ENCODE measurements at regions not wholly inside any gene's neighbourhood (a gene's known extent, or its start where the extent isn't known, plus 50 kb on each side); places are given as distances from the start of the nearest gene placed in this dataset.
A peak's percentile ranks its signal among the peaks of the same experiment; 100 is the strongest.

DNA sequence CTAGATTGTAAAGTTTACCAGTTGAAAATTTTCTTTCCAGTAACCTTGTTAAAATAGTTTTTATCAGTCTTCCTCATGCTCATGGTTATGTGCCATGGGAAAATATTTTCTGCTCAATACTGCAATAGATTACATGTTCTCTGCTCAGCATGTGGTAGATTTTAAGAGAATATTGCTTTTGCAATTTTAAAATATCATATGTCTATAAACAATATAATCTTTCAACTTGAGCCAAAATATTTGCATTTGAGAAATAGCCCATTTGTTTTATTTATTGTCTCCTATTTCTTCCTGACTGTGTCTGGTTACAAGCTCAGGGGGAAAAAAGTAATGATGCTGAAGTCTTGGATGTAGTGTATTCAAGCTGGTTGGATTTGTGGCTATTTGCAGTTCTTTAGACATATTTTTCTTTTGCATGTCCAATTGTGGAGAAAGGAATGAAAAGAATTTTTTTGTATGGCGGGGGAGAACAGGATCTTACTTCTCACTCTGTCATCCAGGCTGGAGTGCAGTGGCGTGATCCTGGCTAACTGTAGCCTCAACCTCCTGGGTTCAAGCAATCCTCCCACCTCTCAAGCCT, 342.6 kb upstream of the NAV3 start:
- no peak for DNase-seq

DNA sequence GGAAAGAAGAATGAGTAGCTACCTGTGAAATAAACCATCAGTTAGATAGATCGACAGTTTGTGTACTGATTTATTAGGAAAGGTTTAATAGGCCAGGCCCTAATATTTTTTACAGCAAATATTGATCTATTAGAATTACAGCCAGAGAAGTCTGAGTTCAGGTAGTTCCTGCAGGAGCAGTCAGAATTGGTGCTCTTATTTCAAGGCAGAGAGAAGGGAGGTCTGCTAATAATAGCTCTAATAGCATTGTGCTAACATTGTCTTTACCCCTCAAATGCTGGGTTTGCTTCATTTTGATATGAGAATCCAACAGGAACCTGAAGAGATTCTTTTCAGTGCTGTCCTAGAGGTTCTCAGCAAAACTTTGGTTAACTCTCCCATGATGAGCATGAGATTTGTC, 343.8 kb upstream of the NAV3 start:
- DNase-seq = no peak

DNA sequence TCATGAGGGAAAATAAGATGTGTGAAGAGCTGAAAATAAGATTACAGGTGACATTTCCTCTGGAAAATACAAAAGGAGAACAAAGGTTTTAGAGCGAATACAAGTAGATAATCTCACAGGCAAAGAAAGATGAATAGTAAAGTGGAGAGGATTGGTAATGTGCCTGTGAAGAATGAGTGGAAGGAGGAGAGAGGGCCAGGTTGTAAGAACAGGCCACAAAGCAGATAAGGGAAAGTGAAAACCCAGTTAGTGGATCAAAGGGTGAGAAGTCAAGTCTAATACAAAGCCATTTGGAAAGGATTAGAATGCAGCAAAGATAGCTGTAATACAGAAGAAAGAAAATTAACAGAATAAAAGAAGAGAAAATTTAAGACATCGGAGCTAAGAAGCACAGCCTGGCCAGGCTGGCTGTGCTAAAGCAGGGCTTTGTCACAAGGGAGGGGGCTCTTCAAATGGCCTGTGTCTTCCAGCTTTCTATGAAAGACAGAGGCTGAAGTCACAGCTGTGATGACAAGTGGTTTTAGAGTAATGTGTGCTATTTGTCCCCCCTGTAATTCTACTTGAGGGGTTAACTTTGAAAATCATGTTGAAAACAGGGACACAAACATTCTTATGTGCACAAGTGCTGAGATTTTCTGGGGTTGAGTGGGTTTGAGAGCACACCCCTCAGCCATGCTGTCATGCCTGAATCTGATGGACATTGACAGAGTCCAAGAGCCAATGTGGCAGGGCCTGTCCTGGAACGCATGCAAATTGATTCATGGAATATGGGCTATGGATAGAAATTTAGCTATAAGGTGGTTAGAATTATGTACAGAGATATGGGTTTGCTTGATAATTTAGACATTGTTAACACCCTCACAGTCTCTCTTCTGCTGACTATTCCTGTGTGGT, 344.5 kb upstream of the NAV3 start:
- no peak for DNase-seq

DNA sequence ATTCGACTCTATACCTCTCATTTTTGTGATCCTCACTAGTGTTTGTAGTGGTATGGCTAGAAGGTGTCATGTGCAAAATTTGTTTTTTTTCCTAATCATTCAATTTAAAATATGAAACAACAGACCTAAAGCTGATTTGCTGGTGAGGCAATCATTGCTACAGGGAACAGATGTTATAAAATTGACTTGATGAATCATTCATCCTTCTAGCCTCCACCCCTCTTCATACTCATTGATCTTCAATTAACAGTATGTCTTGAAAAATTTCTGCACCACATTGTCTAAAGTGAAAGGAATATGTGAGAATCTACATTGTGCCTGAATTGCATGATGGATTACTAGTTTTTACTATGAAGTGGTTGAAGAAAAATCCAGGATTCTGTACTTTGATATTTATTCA, 349.0 kb upstream of the NAV3 start:
- DNase-seq = no peak

DNA sequence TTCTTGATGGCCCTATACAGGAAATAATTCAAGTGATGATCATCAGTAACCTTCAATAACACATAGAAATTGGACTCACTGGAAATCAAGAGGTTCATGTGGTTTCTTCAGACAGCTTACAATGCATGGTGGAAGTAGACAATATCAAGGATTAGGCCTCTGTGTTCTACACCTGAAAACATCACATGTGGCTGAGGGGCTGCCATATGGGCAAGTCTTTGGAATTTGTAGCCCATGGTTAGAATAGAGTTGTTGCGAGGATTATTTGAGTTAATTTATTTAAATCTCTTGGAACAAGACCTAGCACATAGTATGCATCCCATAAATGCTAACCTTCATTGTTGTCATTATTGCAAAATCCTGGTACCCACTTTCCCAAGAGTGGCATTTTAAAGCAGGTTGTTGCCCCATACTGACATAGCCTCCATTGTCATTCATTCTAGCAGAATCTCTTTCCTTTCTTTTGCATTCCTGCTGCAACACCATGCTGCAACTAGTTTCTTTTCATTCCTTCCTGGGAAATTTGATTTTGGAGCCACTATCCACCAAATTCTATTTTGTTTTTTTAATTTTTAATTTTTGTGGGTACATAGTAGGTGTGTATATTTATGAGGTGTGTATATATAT, 352.7 kb upstream of the NAV3 start:
- DNase-seq = no peak

DNA sequence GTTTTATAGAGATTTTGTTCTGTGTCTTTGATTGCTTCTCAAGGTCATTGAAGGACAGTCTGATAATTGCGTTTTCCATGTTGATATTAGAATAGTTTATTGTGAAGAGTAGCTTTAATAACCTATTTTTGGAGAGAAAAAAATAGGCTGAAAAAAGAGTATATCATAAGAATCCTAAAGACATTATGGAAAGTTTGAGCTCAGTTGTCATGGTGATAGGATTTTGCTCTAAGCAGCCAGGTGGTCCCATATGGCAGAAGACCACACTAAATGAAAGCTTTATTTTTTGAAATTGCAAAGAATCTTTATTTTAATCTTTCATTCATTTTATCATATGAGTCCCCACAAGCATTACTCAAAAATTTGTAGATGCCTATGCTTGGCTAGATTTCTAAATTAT, 358.9 kb upstream of the NAV3 start:
- DNase-seq = no peak

DNA sequence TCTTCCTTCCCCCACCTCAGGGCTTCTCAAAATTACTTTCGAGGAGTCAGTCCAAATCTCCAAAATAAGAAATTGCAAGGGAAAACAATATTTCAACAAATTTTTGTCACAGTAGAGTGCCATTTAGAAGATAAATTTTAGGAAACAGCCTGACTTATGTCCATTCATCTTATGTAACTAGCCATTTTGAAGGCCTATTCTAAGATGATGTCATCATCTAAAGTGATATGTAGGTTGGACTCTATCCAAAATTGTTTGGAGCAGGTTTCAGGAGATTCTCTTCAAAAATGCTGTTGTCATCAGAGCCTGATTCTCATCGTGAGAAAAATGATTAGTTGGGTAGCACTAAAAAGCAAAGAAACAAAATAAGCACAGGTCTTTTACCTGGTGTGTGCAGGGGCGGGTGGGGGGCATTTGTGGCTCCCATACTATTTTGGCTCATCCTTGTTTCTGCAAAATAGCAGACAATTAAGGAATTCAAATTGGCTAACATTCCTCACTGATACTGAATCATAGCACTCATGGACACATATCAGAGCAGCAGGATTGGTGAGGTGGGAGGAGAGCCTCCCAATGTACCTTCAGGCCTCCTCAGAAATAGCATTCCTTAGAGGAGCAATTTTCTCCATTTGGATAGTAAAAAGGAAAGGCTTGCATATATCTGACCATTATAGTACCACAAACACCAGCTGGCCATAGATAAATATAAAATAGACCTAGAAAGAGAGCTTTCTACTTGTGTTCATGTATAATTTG, 360.9 kb upstream of the NAV3 start:
- DNase-seq = no peak

DNA sequence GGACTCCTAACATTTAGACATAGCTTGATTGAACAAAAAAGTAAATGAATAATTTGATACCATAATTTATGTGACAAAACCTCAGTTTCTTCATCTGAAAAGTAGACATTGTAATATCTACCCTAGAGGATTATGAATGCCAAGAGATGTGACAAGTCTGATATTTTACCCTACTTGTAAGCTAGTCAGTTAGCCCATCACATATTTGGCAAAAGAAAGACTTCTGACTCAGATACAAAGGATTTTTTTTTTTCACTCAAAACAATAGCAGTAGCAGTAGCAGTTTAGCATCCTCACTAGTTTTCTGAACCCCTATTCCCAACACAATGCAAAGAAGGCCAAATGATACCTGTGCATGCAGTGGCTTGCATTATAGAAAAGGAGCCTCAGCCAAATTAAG, 377.3 kb upstream of the E2F7 start:
- no peak for DNase-seq

DNA sequence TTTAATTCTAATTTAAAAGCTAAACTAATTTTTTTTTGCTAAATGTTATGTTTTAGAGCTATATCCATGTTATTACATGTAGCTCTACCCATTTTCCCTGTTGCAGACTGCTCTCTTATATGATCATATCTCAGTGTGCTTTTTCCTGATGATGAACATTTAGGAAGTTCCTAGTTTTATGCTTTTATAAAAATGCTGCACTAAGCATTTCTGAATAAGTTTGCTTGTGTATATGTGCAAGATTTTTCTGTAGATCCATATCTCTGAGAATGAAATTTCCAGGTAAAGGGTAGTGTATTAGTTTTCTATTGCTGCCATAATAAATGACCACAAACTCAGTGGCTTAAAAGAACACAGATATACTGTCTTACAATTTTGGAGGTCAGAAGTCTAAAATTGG, 374.4 kb upstream of the E2F7 start:
- DNase-seq = no peak

DNA sequence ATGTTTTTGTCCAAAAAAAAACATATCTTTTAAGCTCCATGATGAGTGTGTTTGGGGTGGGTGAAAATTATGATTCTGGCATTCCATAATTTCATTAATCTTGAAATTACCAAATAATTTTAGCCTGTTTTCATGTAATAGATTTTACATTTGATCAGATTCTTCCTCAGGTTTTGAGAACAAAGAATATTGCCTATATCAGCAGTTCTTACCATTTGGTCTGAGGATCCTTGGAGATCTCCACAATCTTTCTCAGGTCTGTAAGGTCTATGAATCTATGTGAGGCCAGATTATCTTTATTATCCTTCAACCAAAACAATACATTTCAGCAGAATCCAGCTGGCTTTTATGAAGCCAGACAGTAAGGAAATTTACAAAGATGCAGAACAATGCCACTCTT, 373.3 kb upstream of the E2F7 start:
- DNase-seq = no peak

DNA sequence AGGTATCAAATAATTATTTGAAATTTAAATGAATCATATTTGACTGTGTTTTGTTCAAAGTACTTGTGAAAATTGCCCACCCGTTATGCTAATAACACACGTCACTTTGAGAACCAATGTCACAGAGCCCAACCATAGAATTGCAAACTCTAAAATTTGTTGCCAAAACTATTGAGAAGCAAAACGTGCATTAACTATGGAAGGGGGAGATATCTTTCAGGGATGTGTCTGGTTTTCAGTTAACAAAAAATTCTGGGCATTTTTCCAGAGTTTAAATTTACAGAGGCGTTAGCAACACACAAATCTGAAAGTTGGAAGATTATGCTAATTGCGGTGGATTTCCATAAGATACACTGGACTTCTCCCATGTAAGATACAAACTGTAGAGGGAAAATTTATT, 371.8 kb upstream of the E2F7 start:
- no peak for DNase-seq

DNA sequence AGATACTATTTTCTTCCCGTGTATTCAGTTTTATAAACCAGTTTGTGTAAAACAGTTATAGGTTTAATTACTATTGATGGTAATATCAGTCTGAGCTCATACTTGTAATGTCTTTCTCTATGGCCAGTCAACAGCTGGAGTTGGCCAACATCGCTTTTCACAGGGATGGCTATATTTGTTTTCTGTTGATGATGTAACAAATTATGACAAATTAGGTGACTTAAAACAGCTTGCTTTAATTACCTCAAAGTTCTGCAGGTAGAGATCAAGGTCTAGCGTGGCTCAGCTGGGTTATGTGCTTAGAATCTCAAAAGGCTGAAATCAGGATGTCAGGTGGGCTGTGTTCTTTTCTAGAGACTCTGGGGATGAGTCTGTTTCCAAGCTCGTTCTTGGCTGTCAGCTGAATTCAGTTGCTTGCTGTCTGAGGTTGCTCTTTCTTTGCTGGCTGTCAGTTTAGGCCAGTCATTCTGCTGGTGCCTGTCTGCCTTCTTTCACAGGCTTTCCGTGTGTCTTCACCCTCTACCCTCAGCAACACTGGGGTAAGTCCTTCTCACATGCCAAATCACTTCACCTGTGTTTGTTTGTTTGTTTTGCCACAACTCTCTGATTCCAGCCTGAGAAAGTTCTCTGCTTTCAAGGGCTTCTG, 370.2 kb upstream of the E2F7 start:
- DNase-seq = peak; percentile 54

DNA sequence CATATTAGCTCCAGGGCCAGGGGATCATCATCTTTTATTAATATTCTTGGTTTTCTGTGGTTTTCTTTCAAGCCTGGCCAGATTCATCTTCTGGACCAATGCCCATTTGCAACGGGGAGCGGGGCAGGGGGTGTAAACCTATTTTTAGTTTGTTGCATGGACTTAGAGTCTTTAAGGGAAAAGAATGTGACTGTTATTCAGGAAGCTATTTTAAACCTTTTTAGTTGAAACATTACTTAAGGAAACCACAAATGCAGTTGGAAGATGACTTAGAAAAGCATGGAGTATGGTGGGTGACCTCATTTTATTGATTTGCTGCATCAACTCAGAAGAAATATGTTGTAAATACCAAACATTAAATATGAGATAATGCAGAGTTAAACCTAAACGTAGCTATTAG, 368.4 kb upstream of the E2F7 start:
- DNase-seq = no peak

DNA sequence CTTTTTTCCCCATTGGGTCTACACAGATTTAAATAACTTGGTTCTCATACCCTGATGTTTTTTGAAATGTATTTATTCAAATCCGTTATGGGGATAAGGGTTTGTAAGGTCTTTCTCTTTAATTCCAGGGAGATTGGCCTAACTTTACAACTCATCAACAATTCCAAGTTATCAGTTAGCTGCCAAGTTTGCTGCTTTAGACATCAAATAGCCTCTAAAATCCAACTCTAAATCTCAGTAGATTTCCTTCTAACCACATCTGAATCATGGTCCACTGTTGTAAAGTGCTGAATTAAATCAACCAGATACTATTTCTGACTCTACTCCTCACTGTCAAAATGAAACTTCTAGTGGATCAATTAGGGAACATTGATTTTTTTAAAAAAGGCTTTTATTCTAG, 364.1 kb upstream of the E2F7 start:
- no peak for DNase-seq

DNA sequence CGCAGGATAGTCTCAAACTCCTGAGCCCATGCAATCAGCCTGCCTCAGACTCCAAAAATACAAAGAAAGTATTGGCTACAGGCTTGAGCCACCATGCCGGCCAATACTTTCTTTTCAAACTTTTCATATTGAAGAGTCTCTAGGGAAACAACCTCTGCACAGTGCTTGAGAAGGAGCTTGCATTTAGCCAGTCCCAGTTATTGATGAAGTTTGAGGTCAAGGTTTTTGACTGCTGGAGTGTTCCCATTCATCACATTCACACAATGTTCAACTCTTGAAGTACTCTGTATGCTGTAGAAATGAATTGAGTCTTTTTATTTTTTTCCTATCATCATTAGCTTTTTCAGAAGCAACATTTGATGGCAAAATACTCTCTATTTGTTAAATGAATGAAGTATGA, 355.8 kb upstream of the E2F7 start:
- DNase-seq = no peak

DNA sequence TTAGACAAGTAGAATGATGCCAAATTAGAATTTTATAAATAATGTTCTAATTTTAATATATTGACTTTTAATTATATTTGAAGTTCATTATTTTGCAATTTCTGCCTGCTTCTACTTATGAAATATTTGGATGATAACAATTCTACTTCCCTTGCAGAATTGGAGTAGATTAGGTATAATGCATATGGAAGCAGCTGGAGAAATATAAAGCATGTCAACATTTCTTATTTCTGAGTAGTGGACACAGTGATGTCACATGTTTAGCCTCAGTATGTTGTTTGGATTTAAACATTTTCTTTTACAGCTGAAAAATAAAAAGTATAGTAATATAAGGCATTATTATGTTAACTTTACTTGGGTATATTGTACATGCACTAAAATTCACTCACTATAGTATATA, 344.2 kb upstream of the E2F7 start:
- DNase-seq = no peak

DNA sequence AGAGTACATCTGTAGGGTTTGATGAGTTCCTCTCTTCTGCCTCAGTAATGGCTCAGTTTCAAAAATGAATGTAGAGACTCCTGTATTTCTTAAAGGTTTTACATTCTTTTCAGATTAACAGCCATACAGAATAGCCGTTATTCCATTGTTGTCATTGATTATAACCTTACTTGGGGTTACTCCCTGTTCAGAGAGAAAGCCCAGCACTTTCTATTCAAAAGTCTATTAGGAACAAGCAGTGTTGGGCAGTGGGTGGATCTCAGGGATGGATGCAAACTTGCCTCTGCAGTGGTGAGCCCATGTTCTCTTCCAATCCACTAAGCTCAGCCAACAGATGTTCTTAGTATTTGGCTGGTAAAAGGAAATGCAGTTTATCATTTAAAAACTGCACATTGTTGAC, 342.6 kb upstream of the E2F7 start:
- DNase-seq = no peak

DNA sequence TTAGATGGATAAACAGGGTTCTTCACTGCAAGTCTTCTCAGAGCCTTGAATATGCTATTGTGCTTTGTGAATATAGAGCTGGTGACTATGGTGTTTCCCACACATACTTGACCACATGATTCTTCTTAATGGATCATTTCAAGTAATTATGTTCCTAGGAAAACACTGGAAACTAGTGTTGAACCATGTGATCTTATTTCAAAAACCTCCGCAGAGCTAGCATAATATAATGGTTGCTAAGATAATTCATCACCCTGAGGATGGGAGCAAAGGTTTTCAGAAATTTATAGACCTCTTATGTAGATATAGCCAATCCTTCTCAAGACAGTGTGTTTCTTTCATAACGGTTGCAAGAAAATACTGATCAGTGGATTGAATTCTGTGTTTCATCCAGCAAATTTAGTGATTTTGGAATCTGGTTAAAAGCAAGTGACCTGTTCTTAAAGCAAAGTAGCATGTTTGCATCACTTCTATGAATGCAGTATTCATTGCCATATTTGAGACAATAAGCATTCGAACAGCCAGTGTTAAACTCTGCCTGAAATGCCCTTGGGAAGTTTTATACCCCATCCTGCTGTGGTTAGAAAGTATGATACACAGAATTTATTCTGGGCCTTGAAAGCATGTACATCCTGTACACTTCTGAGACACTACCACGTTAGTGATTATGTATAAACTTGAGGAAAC, 341.0 kb upstream of the E2F7 start:
- no peak for DNase-seq

DNA sequence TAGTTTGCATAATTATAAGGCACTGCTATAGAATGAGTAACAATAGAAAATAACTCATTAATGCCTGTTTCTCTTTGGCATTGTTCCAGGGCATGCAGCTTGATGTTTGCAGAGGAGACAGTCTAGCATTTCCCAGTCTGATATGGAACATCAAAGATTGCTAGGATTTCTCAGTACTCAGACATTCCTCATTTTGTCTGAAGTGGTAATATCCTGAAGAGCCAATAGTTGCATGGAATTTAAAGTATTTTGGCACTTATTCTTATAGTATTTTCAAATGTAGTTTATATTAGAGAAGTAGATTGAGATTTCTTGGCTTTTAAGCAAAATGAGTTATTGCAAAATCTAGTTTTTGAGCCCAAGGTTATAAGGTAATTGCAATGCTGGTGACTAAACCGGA, 337.3 kb upstream of the E2F7 start:
- DNase-seq = no peak

DNA sequence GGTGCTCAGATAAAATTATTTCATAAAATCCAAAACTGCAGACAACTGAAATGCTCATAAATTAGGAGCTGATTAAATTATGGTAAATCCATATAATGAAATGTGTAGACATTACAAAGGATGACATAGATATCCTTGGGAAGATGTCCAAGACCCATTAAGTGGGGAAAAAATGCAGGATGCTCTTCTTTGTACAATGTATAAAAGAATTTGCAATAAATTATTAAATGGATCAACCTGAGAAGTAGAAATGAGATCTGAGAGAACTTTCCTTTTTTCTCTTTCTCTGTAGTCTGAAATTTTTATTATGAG, 336.4 kb upstream of the E2F7 start:
- no peak for DNase-seq

DNA sequence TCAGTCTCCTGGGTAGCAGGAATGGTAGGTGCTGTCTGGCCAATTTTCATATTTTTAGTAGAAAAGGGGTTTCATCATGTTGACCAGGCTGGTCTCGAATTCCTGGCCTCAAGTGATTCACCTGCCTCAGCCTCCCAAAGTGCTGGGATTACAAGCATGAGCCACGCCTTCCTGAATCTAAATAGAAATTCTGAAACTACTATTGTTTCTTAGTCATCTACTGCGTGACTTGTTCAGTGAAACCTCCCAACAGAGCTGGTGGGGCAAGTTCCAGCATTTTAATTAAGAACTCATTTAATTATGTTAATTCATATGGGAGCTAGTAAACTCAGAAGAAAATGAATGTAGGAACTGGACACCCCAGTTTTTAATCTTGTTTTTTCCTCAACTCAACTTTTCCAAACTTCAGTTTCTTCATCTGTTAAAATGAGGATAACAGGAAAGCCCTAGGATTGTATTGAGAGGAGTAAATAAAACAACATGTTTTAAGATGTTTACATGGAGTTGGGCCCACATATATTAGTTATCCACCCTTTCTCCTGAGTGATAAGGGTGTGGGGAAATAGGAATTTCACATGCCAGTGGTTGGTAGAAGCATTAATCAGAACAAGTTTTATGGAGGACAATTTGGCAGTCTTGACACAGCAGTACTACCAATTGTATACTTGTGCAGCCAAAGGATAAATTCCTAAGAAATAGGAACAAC, 335.8 kb upstream of the E2F7 start:
- no peak for DNase-seq

DNA sequence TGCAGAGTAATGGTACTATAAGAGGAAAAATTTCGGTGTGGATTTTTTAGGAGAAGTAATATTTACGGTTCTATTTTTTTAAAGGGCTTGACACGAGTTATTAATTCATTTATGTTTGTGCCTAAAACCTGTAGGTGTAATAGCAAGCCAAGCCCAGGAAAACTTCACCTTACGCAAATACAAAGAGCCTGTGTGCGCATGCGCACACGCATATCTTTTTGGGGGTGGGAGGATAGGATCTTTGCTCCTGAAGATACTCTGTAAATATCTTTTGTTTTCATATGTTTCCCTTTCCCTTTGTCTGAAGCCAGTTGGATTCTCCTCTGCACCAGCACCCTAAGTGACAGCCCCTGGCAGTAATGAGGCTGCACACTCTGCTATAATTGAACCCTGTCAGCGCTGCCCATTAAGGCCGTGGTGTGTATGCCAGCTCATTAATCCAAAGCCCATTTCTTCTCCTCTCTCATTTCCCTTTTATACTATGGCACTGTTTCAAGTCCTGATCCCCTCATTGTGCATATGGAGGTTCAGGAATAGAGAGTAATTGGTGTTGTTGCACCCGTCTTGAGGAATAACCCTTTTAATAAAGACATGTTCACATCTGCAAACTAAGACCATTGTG, 327.2 kb upstream of the E2F7 start:
- DNase-seq = no peak

Data from islet precursor cell (in vitro differentiated cells).